Natural killer cell (primary cell): ENCODE measurements at regions not wholly inside any gene's neighbourhood (a gene's known extent, or its start where the extent isn't known, plus 50 kb on each side); places are given as distances from the start of the nearest gene placed in this dataset.

ENCODE experiments used
- ATAC-seq, 3 donors: fragments of 150-1000 bp in 2 of 3; fragments of 200-7000 bp in 1 of 3; cut with Tn5 transposase; 1 replicate in 1 of 3; 2 replicates in 2 of 3; pipeline ENCODE4 v1.10.0; 2021; ENCODE audit warnings: mild to moderate bottlenecking in 2 of 3, moderate library complexity in 2 of 3
- DNase-seq, 2 donors: peaks; one replicate each; pipeline versions ENCODE4 v3.0.0 to v3.0.0-alpha.2; 2013 to 2021; ENCODE audit warnings: mixed read lengths in 1 of 2
- H3K27ac ChIP-seq: one replicate; pipeline ENCODE4 v1.5.1; 2013; ENCODE audit warnings: mild to moderate bottlenecking, low read length
- H3K27me3 ChIP-seq: one replicate; pipeline ENCODE4 v1.6.1; 2013; ENCODE audit warnings: low read length; ENCODE audit not compliant: control insufficient read depth, insufficient read depth
- H3K36me3 ChIP-seq: one replicate; pipeline ENCODE4 v1.6.1; 2013; ENCODE audit warnings: low read length; ENCODE audit not compliant: control insufficient read depth, insufficient read depth
- H3K4me1 ChIP-seq: one replicate; pipeline ENCODE4 v1.6.1; 2013; ENCODE audit warnings: low read length; ENCODE audit not compliant: control insufficient read depth, insufficient read depth
- H3K4me3 ChIP-seq: one replicate; pipeline ENCODE4 v1.5.1; 2013; ENCODE audit warnings: low read length
- H3K9me3 ChIP-seq: one replicate; pipeline ENCODE4 v1.6.1; 2013; ENCODE audit warnings: low read length; ENCODE audit not compliant: control insufficient read depth, insufficient read depth
- H3K27ac Mint-ChIP-seq, 2 donors: one replicate each; pipeline ENCODE4 v1.8.0; 2022; ENCODE audit warnings: mild to moderate bottlenecking in 2 of 2, mixed read lengths in 2 of 2, moderate library complexity in 1 of 2
- H3K27me3 Mint-ChIP-seq, 2 donors: one replicate each; pipeline ENCODE4 v1.8.0; 2022; ENCODE audit warnings: low read depth in 2 of 2, mixed read lengths in 2 of 2
- H3K36me3 Mint-ChIP-seq: one replicate; pipeline ENCODE4 v1.8.0; 2022; ENCODE audit warnings: mixed read lengths
- H3K4me1 Mint-ChIP-seq, 2 donors: one replicate each; pipeline ENCODE4 v1.8.0; 2022; ENCODE audit warnings: mixed read lengths in 2 of 2
- H3K4me3 Mint-ChIP-seq: one replicate; pipeline ENCODE4 v1.8.0; 2022; ENCODE audit warnings: mild to moderate bottlenecking, moderate library complexity, mixed read lengths
- H3K9me3 Mint-ChIP-seq, 2 donors: one replicate each; pipeline ENCODE4 v1.8.0; 2022; ENCODE audit warnings: mixed read lengths in 2 of 2
- CTCF ChIP-seq: fragments of 200-600 bp; IDR thresholded peaks from one replicate; pipeline ENCODE4 v1.8.0; 2022; ENCODE audit warnings: antibody characterized with exemption
- WGBS: methylation state at CpG from one replicate; pipeline ENCODE4 v1.1.7; 2013; ENCODE audit warnings: missing lambda C conversion rate; ENCODE audit not compliant: insufficient coverage; 5-methylcytosine and 5-hydroxymethylcytosine counted together
- intact Hi-C: fragments of 100-400 bp; cut with micrococcal nuclease; formaldehyde crosslinking; loops from one replicate; pipeline ENCODE4 v1.14.2; 2022

GRCh38 chr12:111196532-111196931, 172.4 kb downstream of the PHETA1 start:
- Mint-ChIP-seq H3K4me1 (no peaks in the 10 kb centered on the region), H3K36me3 (no peaks in the 10 kb centered on the region), H3K27me3 (peaks cover 10 to 22% of the 10 kb centered on the region in 2 donors), H3K9me3 (no peaks in the 10 kb centered on the region), H3K27ac (no peak overlapping the region), H3K4me3 (no peak overlapping the region)
- H3K27me3 ChIP-seq = no peaks in the 10 kb centered on the region
- no peak for TF ChIP-seq CTCF
- no peak for DNase-seq
- WGBS = 6% methylated on average over 4 of the region's 5 CpGs
- H3K4me3 ChIP-seq = no peak overlapping the region
- intact Hi-C loops = no loop called here
- no peak overlapping the region for H3K27ac ChIP-seq
- no peaks in the 10 kb centered on the region for H3K4me1 ChIP-seq
- no peaks in the 10 kb centered on the region for H3K9me3 ChIP-seq
- no peaks in the 10 kb centered on the region for H3K36me3 ChIP-seq
- ATAC-seq = no peak

GRCh38 chr12:111195316-111195715, 173.6 kb downstream of the PHETA1 start:
- no peak overlapping the region for H3K4me3 Mint-ChIP-seq

GRCh38 chr12:111194703-111195051, 174.2 kb downstream of the PHETA1 start:
- Mint-ChIP-seq H3K4me1 (no peaks in the 10 kb centered on the region), H3K36me3 (no peaks in the 10 kb centered on the region), H3K9me3 (no peaks in the 10 kb centered on the region), H3K27ac (no peak overlapping the region), H3K4me3 (no peak overlapping the region), H3K27me3 (peaks cover 5 to 13% of the 10 kb centered on the region in 2 donors)
- no peak for ATAC-seq
- no peak for DNase-seq
- no peaks in the 10 kb centered on the region for H3K27me3 ChIP-seq
- TF ChIP-seq CTCF = no peak
- WGBS = 86% methylated on average over 9 of the region's 9 CpGs
- H3K4me1 ChIP-seq = no peaks in the 10 kb centered on the region
- no peaks in the 10 kb centered on the region for H3K9me3 ChIP-seq
- H3K27ac ChIP-seq = no peak overlapping the region
- intact Hi-C loops = no loop called here
- no peak overlapping the region for H3K4me3 ChIP-seq
- H3K36me3 ChIP-seq = no peaks in the 10 kb centered on the region

More at GRCh38 chr12:111195316-111195715, 173.6 kb downstream of the PHETA1 start:
- Histone ChIP-seq H3K36me3 (no peaks in the 10 kb centered on the region), H3K4me1 (no peaks in the 10 kb centered on the region), H3K9me3 (no peaks in the 10 kb centered on the region), H3K4me3 (no peak overlapping the region), H3K27me3 (no peaks in the 10 kb centered on the region), H3K27ac (no peak overlapping the region)
- ATAC-seq (no peak), DNase-seq (no peak)
- H3K27ac Mint-ChIP-seq = no peak overlapping the region
- peaks cover 7 to 13% of the 10 kb centered on the region in 2 donors for H3K27me3 Mint-ChIP-seq
- no peak for TF ChIP-seq CTCF
- H3K4me1 Mint-ChIP-seq = no peaks in the 10 kb centered on the region
- H3K9me3 Mint-ChIP-seq = no peaks in the 10 kb centered on the region
- H3K36me3 Mint-ChIP-seq = no peaks in the 10 kb centered on the region
- intact Hi-C loops = no loop called here
- 91% methylated on average over 8 of the region's 8 CpGs for WGBS

GRCh38 chr12:111193977-111194702, 174.8 kb downstream of the PHETA1 start:
- H3K27me3 Mint-ChIP-seq = peaks cover 3 to 13% of the 10 kb centered on the region in 2 donors
- Histone ChIP-seq H3K27me3 (no peaks in the 10 kb centered on the region), H3K27ac (no peak overlapping the region), H3K4me1 (no peaks in the 10 kb centered on the region), H3K4me3 (no peak overlapping the region), H3K36me3 (no peaks in the 10 kb centered on the region), H3K9me3 (no peaks in the 10 kb centered on the region)
- no peak for ATAC-seq
- no peaks in the 10 kb centered on the region for H3K4me1 Mint-ChIP-seq
- H3K4me3 Mint-ChIP-seq = no peak overlapping the region
- H3K36me3 Mint-ChIP-seq = no peaks in the 10 kb centered on the region
- intact Hi-C loops = no loop called here
- H3K27ac Mint-ChIP-seq = no peak overlapping the region
- 86% methylated on average over 15 of the region's 15 CpGs for WGBS
- no peak for TF ChIP-seq CTCF
- DNase-seq = no peak
- no peaks in the 10 kb centered on the region for H3K9me3 Mint-ChIP-seq
